ENCODE measurements at regions not wholly inside any gene's neighbourhood (a gene's known extent, or its start where the extent isn't known, plus 50 kb on each side); places are given as distances from the start of the nearest gene placed in this dataset.
"Not testable (repeated sequence)": the region's sequence is repeated elsewhere in the genome, so short reads cannot be mapped to it uniquely, and the experiment has no call there.

DNA sequence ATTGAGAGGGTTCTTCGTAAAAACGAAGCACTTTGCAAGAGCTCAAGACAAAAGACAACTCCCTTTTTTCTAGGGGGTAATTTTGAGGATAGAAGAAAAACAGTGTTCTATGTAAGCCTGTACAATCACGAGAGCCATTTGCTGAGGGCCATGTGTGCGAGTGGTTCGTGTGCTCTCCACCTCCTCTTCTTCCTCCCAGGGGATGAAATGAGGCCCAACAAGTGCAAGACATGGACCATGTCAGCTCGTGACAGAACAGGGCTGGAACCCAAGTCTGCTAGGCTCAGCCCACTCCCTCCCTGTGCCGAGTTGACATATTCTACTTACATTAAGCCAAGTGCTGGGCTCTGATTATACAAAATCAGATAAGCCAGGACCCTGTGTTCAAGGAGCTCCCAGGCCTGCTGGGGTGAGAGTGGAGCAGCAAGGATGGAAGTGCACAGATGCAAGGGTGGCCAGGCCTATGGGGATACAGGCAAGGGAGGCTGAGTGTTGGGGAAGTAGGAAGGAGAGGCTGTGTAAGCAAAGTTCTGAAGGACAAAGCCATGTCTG, 97.9 kb upstream of the MSX2 start:
- TF ChIP-seq, protein P1, sequence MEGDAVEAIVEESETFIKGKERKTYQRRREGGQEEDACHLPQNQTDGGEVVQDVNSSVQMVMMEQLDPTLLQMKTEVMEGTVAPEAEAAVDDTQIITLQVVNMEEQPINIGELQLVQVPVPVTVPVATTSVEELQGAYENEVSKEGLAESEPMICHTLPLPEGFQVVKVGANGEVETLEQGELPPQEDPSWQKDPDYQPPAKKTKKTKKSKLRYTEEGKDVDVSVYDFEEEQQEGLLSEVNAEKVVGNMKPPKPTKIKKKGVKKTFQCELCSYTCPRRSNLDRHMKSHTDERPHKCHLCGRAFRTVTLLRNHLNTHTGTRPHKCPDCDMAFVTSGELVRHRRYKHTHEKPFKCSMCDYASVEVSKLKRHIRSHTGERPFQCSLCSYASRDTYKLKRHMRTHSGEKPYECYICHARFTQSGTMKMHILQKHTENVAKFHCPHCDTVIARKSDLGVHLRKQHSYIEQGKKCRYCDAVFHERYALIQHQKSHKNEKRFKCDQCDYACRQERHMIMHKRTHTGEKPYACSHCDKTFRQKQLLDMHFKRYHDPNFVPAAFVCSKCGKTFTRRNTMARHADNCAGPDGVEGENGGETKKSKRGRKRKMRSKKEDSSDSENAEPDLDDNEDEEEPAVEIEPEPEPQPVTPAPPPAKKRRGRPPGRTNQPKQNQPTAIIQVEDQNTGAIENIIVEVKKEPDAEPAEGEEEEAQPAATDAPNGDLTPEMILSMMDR (IDR thresholded peaks at IDR 0.05; ENCODE audit: borderline replicate concordance, insufficient read depth, low read depth, low read length), result no peak
- H3K4me3 ChIP-seq (ENCODE audit: low read depth, low read length), result no peak overlapping the region

DNA sequence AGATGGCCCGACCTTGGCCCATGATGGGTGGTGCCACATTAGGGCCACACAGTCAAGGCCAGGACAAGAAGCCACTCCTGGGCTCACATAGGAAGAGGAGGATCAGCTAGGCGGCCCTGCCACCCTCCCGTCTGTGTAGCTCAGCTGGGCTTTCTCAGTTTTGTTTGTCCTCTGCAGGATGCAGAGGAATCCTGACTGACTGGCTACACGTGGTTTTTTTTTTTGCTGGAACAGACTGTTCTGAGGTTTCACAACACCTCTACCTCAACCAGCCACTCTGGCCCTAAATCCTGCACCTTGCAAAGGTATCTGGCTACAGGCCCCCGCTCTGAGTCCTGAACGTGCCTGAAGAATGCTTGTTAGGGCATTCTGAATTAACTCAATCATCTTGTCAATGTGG, 88.3 kb upstream of the MSX2 start:
- TF ChIP-seq, protein P1 (IDR thresholded peaks at IDR 0.05; ENCODE audit: borderline replicate concordance, insufficient read depth, low read depth, low read length), result no peak
- no peak overlapping the region for H3K4me3 ChIP-seq (ENCODE audit: low read depth, low read length)

DNA sequence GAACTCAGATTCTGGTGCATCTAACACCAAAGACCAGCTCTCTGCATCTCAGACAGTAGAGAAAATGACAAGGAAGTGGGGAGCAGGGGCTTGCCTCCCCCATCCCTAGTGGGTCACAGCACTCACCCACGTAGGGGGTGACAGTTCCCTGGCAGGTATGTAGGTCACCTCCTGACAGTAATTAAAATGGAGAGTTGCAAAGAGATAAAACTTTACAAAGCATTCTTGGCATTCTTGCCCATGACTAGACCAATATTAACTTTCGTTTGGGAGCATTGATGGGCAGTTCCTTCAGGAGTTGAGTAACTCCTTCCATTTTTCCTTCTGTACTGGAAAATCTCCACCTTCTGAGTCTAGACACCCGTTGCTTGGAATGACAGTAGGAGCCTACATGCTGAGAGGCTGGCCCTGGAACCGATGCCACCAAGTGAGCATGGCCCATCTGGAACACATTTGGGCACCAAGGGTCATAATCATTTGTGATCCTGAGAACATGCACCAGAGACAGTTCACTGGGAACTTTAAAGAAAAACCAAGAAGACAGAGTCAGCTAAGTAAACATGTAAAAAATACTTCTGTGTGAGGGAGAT, 81.5 kb upstream of the MSX2 start:
- no peak overlapping the region for H3K4me3 ChIP-seq (ENCODE audit: low read depth, low read length)
- TF ChIP-seq, protein P1 (IDR thresholded peaks at IDR 0.05; ENCODE audit: borderline replicate concordance, insufficient read depth, low read depth, low read length), result no peak

DNA sequence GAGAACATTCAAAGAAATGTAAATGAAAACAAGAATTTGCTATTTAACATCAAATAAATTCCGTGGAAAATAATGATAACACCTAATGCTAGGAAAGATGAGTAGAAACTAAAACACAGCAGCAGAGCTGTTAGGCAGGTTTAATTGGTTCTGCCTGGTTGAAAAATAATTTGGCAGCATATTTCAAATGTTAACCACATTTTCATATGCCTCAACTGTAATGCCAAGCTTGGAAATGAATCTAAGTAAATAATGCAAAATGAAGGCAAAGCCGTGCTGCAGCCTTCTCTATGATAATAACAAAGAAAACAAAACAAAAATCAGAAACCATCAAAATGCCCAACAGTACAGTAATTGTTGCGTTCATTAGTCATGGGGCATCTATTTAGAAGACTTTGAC, 79.9 kb upstream of the MSX2 start:
- TF ChIP-seq, protein P1 (IDR thresholded peaks at IDR 0.05; ENCODE audit: borderline replicate concordance, insufficient read depth, low read depth, low read length), result no peak
- H3K4me3 ChIP-seq (ENCODE audit: low read depth, low read length), result no peak overlapping the region

DNA sequence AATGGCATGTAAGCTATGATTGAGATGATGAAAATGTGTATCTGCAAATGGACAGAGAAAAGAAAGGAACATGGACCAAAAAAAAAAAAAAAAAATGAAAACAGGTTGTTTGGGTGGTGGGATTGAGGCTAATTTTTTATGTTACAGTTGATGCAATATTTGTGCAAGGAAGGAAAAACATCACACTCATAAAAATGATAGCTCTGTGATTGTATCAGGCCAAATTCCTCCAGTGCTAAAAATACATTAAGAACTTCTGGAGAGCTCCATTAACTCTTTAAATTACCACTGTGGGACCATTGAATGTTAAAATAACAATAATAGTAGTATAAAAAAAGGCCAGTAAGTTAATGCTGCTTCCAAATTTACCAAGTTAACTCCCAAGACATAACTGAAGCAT, 79.5 kb upstream of the MSX2 start:
- TF ChIP-seq, protein P1 (IDR thresholded peaks at IDR 0.05; ENCODE audit: borderline replicate concordance, insufficient read depth, low read depth, low read length), result no peak
- H3K4me3 ChIP-seq (ENCODE audit: low read depth, low read length), result no peak overlapping the region

DNA sequence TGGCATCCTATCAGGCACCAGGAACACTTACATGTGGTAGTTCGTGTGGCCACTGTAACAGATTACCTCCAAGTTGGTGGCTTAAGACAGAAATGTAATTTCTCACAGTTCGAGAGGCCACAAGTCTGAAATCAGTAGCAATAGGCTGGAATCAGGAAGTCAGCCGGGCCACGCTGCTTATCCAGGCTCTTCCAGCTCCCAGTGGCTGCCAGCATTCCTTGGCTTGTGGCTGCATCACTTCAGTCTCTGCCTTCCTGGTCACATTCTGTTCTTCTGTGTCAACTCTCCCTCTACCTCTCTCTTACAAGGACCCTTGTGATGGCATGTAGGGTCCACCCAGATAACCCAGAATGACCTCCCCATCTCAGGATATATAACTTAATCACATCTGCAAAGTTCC, 78.7 kb upstream of the MSX2 start:
- TF ChIP-seq, protein P1 (IDR thresholded peaks at IDR 0.05; ENCODE audit: borderline replicate concordance, insufficient read depth, low read depth, low read length), result no peak
- no peak overlapping the region for H3K4me3 ChIP-seq (ENCODE audit: low read depth, low read length)

DNA sequence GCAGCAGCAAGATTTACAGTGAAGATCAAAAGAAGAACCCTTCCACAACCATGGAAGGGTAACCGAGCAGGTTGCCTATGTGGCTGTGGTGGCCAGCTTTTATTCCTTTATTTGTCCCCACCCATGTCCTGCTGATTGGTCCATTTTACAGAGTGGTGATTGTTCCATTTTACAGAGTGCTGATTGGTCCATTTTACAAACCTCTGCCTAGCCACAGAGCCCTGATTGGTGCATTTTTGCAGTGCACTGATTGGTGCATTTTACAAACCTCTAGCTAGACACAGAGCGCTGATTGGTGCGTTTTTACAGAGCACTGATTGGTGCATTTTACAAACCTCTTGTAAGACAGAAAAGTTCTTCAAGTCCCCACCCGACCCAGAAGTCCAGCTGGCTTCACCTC, 75.8 kb upstream of the MSX2 start:
- not testable (repeated sequence) for H3K4me3 ChIP-seq (ENCODE audit: low read depth, low read length)
